ENCODE measurements at regions not wholly inside any gene's neighbourhood (a gene's known extent, or its start where the extent isn't known, plus 50 kb on each side); places are given as distances from the start of the nearest gene placed in this dataset.

GRCh38 chr13:111906816-111907215, 160.1 kb upstream of the SOX1 start:
- TF ChIP-seq TAF7 (optimal IDR thresholded peaks at IDR 0.05; ENCODE audit: borderline replicate concordance, low read depth, low read length) (no peak), CTCF (IDR thresholded peaks at IDR 0.05; ENCODE audit: control extremely low read depth in 1 of 3, insufficient read depth in 1 of 3, low read depth in 1 of 3, low read length in 3 of 3) (no peak), JUN (IDR thresholded peaks at IDR 0.05; ENCODE audit: low read depth, low read length) (no peak), RFX5 (IDR thresholded peaks at IDR 0.05; ENCODE audit: borderline replicate concordance, low read depth, low read length) (no peak)
- TF ChIP-seq, protein P1, sequence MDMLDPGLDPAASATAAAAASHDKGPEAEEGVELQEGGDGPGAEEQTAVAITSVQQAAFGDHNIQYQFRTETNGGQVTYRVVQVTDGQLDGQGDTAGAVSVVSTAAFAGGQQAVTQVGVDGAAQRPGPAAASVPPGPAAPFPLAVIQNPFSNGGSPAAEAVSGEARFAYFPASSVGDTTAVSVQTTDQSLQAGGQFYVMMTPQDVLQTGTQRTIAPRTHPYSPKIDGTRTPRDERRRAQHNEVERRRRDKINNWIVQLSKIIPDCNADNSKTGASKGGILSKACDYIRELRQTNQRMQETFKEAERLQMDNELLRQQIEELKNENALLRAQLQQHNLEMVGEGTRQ (IDR thresholded peaks at IDR 0.05; ENCODE audit: low read length) = no peak
